RWPE2 (cell line): ENCODE measurements at regions not wholly inside any gene's neighbourhood (a gene's known extent, or its start where the extent isn't known, plus 50 kb on each side); places are given as distances from the start of the nearest gene placed in this dataset.
A peak's percentile ranks its signal among the peaks of the same experiment; 100 is the strongest.
"Not testable (repeated sequence)": the region's sequence is repeated elsewhere in the genome, so short reads cannot be mapped to it uniquely, and the experiment has no call there.

Experiments
- ATAC-seq: fragments of 200-7000 bp; cut with Tn5 transposase; 3 replicates; pipeline ENCODE4 v1.9.1; 2021; ENCODE audit warnings: low read depth
- DNase-seq: peaks from one replicate; pipeline ENCODE4 v3.0.0-alpha.2; 2020; ENCODE audit warnings: low spot score
- H3K27ac ChIP-seq: fragments of 450-650 bp; 2 replicates; pipeline ENCODE4 v1.5.1; 2017; ENCODE audit warnings: mild to moderate bottlenecking; ENCODE audit not compliant: poor library complexity, severe bottlenecking
- H3K27me3 ChIP-seq: fragments of 250-450 bp; sonication (Bioruptor Pico); 2 replicates; pipeline ENCODE4 v1.5.1; 2021; ENCODE audit warnings: mild to moderate bottlenecking, moderate library complexity; ENCODE audit not compliant: insufficient read depth, poor library complexity, severe bottlenecking
- H3K36me3 ChIP-seq: fragments of 250-450 bp; sonication (Bioruptor Pico); 2 replicates; pipeline ENCODE4 v1.5.1; 2020; ENCODE audit warnings: low read depth, mild to moderate bottlenecking, moderate library complexity
- H3K4me1 ChIP-seq: fragments of 250-450 bp; sonication (Bioruptor Pico); 2 replicates; pipeline ENCODE4 v1.5.1; 2021; ENCODE audit warnings: mild to moderate bottlenecking, moderate library complexity; ENCODE audit not compliant: insufficient read depth, poor library complexity, severe bottlenecking
- H3K4me3 ChIP-seq: fragments of 250-450 bp; sonication (Bioruptor Pico); 2 replicates; pipeline ENCODE4 v1.5.1; 2021; ENCODE audit warnings: mild to moderate bottlenecking, moderate library complexity; ENCODE audit not compliant: severe bottlenecking
- H3K9me3 ChIP-seq: fragments of 250-450 bp; sonication (Bioruptor Pico); 2 replicates; pipeline ENCODE4 v1.5.1; 2021; ENCODE audit warnings: mild to moderate bottlenecking, moderate library complexity; ENCODE audit not compliant: severe bottlenecking
- CTCF ChIP-seq: fragments of 450-650 bp; IDR thresholded peaks from one replicate; pipeline ENCODE4 v1.5.1; 2017; ENCODE audit warnings: mild to moderate bottlenecking, moderate library complexity; ENCODE audit not compliant: poor library complexity, severe bottlenecking

- Histone ChIP-seq H3K4me1 (no peaks in the 10 kb centered on the region), H3K27ac (no peak overlapping the region), H3K27me3 (no peaks in the 10 kb centered on the region), H3K9me3 (no peaks in the 10 kb centered on the region), H3K36me3 (no peaks in the 10 kb centered on the region), H3K4me3 (no peak overlapping the region)
- DNase-seq (no peak), ATAC-seq (no peak)
- TF ChIP-seq CTCF, result no peak
These were observed 1025.0 kb upstream of the CDH10 start for GRCh38 chr5:25669645-25670401.

GRCh38 chr5:25662610-25663009, 1017.8 kb upstream of the CDH10 start:
- no peaks in the 10 kb centered on the region for H3K36me3 ChIP-seq
- no peaks in the 10 kb centered on the region for H3K4me1 ChIP-seq
- ATAC-seq (no peak), DNase-seq (no peak)
- no peaks in the 10 kb centered on the region for H3K27me3 ChIP-seq
- TF ChIP-seq CTCF, result no peak
- H3K27ac ChIP-seq, result no peak overlapping the region
- H3K9me3 ChIP-seq, result peaks cover 6% of the 10 kb centered on the region
- no peak overlapping the region for H3K4me3 ChIP-seq

GRCh38 chr5:25650316-25650715, 1005.5 kb upstream of the CDH10 start:
- not testable (repeated sequence) for H3K4me1 ChIP-seq, ATAC-seq, H3K27ac ChIP-seq, H3K9me3 ChIP-seq, H3K36me3 ChIP-seq, H3K27me3 ChIP-seq, H3K4me3 ChIP-seq, DNase-seq

GRCh38 chr5:25649628-25650265, 1005.0 kb upstream of the CDH10 start:
- H3K36me3 ChIP-seq, result no peaks in the 10 kb centered on the region
- H3K9me3 ChIP-seq, result no peaks in the 10 kb centered on the region
- H3K27me3 ChIP-seq, result no peaks in the 10 kb centered on the region
- no peak overlapping the region for H3K27ac ChIP-seq
- TF ChIP-seq CTCF, result no peak
- ATAC-seq, result 0 out of 3 replicates have a peak, but pooled peaks have one; percentile 25
- H3K4me1 ChIP-seq, result no peaks in the 10 kb centered on the region
- no peak for DNase-seq
- H3K4me3 ChIP-seq, result no peak overlapping the region

GRCh38 chr5:25646421-25647341, 1001.9 kb upstream of the CDH10 start:
- H3K9me3 ChIP-seq, result no peaks in the 10 kb centered on the region
- no peaks in the 10 kb centered on the region for H3K4me1 ChIP-seq
- H3K4me3 ChIP-seq, result no peak overlapping the region
- no peaks in the 10 kb centered on the region for H3K27me3 ChIP-seq
- no peak for ATAC-seq
- H3K27ac ChIP-seq, result no peak overlapping the region
- no peak for DNase-seq
- peaks cover 4% of the 10 kb centered on the region; the same call in 1 of the 2 replicates for H3K36me3 ChIP-seq
- no peak for TF ChIP-seq CTCF
